HG02885 (cell line): ENCODE measurements at regions not wholly inside any gene's neighbourhood (a gene's known extent, or its start where the extent isn't known, plus 50 kb on each side); places are given as distances from the start of the nearest gene placed in this dataset.
"Not testable (repeated sequence)": the region's sequence is repeated elsewhere in the genome, so short reads cannot be mapped to it uniquely, and the experiment has no call there.

Experiments used
- ATAC-seq: cut with Tn5 transposase; IDR thresholded peaks from one replicate; pipeline ENCODE4 v1.9.1; 2021; ENCODE audit warnings: mild to moderate bottlenecking; ENCODE audit not compliant: unreplicated experiment, poor library complexity

DNA sequence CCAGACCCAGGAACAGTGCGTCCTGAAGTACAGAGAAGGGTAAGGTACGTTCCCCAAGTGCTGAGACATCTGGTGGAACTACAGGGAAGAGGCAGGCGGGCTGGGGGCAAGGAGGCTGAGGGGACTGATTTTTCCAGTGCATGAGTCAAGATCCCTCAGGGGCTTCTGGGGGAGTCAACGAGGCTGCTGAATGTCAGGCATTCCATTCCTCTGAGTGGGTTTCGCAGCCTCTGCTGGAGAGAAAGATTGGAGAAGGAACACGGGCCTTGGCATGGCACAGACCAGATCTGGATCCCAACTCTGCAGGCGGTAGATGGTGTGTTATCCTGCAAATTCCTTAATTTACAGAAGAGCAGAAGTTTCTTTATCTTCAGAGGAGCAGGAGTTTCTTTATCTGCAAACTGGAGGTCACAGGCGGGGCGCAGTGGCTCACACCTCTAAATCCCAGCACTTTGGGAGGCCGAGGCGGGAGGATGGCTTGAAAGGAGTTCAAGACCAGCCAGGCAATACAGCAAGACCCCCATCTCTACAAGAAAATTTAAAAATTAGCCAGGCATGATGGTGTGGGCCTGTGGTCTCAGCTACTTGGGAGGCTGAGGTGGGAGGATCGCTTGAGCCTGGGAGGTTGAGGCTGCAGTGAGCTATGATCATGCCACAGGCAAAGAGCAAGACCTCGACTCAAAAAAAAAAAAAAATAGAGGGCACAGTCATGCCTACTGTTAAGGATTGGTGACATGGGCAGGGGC is 132.6 kb upstream of the MAP1LC3B2 start:
- ATAC-seq = no peak

GRCh38 chr12:116427200-116427930 is 131.8 kb upstream of the MAP1LC3B2 start:
- ATAC-seq = no peak

DNA sequence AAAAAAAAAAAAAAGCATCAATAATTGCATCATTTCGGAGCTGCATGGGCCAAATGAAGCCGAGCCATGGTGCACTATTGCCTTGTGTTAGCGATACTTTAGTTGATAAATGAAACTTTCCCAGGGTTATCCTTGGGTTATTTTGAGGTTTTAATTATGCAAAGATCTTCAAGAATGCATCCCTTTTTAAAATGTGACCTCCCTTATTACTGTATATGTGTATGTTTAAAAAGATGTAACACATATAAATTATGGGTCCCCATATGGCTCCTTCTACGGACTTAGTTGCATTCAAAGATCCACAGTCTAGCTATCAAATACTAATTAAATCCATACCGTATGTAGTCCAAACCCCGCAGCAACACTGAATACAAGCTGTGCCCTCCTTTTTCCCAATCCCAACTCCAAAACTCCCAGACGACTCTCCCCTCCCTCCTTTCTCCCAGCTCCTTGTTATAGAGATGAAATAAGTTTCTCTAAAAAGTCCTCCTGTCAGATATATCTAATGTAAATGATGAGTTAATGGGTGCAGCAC is 129.3 kb upstream of the MAP1LC3B2 start:
- no peak for ATAC-seq

DNA sequence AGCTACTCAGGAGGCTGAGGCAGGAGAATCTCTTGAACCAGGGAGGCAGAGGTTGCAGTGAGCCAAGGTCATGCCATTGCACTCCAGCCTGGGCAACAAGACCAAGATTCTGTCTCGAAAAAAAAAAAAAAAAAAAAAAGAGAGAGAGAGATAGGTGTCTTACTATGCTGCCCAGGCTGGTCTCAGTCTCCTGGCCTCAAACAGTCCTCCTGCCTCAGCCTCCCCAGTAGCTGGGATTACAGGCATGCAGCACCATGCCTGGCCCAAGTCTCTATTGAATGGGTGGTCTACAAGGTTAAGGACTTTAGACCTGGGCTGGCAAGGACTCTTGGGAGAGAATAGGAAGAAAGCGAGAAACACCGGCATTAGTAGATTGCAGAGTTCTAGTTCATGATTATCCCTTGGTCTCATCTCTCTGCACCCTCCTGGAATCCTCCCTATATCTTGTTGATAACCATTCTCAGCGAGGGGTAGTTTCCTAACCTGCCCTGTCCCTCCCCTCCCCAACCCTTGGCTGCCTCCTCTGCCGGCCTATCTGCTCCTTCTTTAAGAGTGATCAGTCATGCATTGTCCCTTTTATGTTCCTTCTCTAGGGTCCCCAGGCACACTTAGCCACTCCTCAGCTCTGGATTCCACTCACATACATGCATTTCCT is 128.1 kb upstream of the MAP1LC3B2 start:
- no peak for ATAC-seq

DNA sequence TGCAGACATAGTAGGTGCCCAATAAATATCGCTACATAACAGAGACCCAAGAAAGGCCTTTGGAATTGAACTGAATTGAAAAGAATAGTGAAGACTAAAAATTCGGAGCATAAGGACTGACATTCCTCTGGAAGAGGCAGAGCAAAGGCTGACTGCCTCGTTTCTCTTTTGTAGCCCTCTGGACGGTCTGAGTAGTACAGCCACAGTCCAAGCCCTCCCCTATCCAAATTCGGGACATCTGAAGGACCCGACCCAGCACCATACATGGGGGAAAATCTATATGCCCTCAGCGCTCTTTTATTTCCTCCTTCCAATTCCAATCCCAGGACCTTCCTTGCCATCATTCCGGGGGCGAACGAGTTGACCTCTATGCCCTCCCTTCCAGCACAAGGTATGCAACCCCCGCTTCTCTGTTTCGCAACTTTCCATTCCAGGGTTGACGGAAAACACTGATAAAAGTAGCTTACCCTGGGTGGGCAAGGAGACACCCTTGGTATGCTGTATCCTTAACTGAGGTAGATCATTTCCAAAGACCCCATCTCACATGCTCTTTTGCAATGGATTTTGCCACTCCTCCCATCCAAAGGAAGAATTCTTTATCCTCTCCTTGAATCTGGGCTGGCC is 127.4 kb upstream of the MAP1LC3B2 start:
- ATAC-seq = no peak

- ATAC-seq = no peak
These were observed 126.8 kb upstream of the MAP1LC3B2 start for GRCh38 chr12:116432314-116432750.

DNA sequence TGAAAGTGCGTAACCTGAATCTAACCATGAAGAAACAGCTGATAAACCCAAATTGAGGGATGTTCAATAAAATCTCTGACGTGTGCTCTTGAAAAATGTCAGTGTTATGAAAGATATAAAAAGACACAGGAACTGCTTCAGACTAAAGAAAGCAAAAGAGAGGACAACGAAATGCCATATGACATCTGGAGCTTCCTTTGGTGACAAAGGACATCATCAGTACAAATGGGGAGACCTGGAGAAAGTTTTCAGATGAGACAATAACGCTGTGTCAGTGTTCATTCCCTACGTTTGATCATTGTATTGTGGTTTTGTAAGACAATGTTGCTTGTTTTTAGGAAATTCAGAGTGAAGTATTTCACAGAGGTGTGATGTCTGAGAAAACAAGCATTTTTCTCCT is 125.9 kb upstream of the MAP1LC3B2 start:
- ATAC-seq = no peak

- ATAC-seq = no peak
These were observed 124.8 kb upstream of the MAP1LC3B2 start for GRCh38 chr12:116434155-116435011.

DNA sequence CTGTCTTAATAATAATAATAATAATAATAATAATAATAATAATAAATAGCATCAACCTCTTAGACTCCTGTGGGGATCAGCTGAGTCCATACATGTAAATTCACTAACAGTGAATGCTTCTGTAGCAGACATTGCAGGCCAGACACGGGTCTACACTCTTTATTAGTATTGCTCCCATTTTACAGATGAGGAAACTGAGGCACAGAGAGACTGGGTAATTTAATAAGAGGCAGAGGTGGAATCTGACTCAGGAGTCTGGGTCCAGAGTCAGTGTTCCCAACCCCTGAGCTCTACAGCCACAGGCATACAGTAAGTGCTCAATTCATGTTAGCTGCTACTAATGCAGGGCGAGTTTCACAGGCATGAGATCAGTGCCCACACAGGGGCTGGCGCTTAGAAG is 123.2 kb upstream of the MAP1LC3B2 start:
- ATAC-seq = no peak

DNA sequence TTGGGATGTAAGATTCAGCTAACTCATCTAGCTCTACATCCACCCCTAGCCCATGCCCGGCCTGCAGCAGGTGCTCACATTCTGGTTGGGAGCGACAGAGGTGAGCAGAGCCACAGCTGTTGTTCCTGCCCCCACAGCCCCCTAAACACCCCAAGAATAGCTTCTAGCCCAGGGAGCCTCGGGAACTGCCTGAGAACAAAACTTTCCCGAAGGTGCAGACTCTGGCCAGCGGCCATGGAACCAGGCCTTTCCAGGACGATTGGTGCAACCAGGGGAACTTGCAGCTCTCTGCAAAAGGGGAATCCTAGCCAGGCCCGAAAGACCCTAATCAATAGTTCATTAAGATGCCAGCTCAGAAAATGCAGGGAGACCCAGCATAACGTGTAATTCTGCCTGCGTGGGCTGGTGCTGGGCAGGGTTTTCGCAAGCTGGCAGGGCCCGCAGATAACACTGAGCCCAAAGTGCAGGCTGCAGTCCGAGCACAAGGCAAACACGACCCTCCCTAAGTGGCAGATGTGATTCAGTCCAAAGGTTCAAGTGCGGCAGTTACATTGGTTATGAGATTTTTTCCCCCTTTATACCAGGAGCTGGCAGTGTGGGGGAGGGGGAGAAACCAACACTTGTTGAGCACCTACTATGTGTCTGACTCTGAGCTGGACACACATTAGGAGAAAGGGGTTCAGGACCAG is 122.5 kb upstream of the MAP1LC3B2 start:
- ATAC-seq = no peak

GRCh38 chr12:116441292-116441691 is 117.9 kb upstream of the MAP1LC3B2 start:
- no peak for ATAC-seq

DNA sequence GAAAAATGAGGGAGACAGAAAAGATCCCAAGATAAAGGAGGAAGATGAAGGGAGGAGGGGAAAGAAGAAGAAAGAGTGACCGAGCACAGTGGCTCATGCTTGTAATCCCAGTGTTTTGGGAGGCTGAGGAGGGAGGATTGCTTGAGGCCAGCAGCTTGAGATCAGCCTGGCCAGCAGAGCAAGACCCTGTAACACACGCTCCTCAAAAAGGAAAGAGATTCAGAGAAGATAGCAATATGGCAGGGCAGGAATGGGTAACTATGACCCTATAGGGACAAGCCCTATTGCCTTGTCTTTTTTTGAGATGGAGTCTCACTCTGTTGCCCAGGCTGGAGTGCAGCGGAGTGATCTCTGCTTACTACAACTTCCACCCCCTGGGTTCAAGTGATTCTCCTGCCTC is 116.9 kb upstream of the MAP1LC3B2 start:
- ATAC-seq = no peak

- no peak for ATAC-seq
These were observed 116.2 kb upstream of the MAP1LC3B2 start for GRCh38 chr12:116442946-116443345.

- ATAC-seq = no peak
These were observed 115.2 kb upstream of the MAP1LC3B2 start for GRCh38 chr12:116443821-116444589.

DNA sequence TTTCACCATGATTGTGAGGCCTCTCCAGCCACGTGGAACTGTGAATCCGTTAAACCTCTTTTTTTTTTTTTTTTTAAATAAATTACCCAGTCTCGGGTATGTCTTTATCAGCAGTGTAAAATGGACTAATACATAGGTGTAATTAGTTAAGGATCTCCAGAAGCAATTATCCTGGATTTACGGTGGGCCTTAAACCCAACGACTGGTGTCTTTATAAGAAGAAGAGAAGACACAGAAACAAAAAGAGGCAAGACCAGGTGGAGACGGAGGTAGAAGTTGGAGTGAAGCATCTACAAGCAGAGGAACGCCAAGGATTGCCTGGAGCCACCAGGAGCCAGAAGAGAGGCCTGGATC is 114.6 kb upstream of the MAP1LC3B2 start:
- no peak for ATAC-seq

DNA sequence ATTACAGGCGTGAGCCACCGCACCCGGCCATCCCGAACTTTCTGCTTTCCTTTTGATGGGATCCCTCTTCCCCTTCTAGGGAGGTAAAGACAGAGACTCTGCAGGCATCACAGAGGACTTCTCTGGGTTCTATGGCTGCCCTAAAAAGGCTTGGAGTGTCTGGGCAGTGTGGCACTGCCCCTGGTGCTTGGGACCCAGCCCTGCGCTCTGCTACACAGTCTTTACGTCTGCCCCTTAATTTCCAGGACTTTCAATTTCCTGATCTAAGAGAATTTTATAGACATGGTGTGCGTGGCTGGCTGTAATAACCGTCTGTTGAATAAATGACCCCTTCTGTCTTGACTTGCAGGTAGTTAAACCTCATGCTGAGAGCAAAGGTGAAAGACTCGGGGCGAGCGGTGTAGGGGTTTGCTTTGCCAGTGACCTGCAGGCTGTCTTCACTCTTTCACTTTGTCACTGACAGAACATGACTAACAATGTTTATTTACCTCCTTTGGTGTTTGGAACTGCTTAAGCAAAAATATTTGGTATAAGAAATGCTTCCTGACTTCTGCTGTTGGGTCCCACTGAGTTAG is 110.9 kb upstream of the MAP1LC3B2 start:
- no peak for ATAC-seq

- no peak for ATAC-seq
These were observed 108.7 kb upstream of the MAP1LC3B2 start for GRCh38 chr12:116450406-116450910.

GRCh38 chr12:116452975-116453374 is 106.2 kb upstream of the MAP1LC3B2 start:
- not testable (repeated sequence) for ATAC-seq
